Activated CD4-positive, alpha-beta T cell treated with anti-CD3 and anti-CD28 coated beads, Interleukin-2, amount 10 ng/mL, durations not matched to agents 24 days and 14 days (primary cell): ENCODE measurements at regions not wholly inside any gene's neighbourhood (a gene's known extent, or its start where the extent isn't known, plus 50 kb on each side); places are given as distances from the start of the nearest gene placed in this dataset.

Experiments
- DNase-seq: peaks from one replicate; pipeline ENCODE4 v3.0.0; 2022
- H3K27ac Mint-ChIP-seq: one replicate; pipeline ENCODE4 v1.8.0; 2022; ENCODE audit warnings: mild to moderate bottlenecking, mixed read lengths
- H3K27me3 Mint-ChIP-seq: one replicate; pipeline ENCODE4 v1.8.0; 2022; ENCODE audit warnings: mixed read lengths
- H3K36me3 Mint-ChIP-seq: one replicate; pipeline ENCODE4 v1.8.0; 2022; ENCODE audit warnings: low read depth, mild to moderate bottlenecking, mixed read lengths
- H3K4me1 Mint-ChIP-seq: one replicate; pipeline ENCODE4 v1.8.0; 2021; ENCODE audit warnings: mixed read lengths
- H3K4me3 Mint-ChIP-seq: one replicate; pipeline ENCODE4 v1.8.0; 2022; ENCODE audit warnings: mild to moderate bottlenecking, moderate library complexity, mixed read lengths
- H3K9me3 Mint-ChIP-seq: one replicate; pipeline ENCODE4 v1.8.0; 2021; ENCODE audit warnings: mixed read lengths
- intact Hi-C: fragments of 100-400 bp; cut with micrococcal nuclease; formaldehyde crosslinking; loops from one replicate; pipeline ENCODE4 v1.15.1; 2023

DNA sequence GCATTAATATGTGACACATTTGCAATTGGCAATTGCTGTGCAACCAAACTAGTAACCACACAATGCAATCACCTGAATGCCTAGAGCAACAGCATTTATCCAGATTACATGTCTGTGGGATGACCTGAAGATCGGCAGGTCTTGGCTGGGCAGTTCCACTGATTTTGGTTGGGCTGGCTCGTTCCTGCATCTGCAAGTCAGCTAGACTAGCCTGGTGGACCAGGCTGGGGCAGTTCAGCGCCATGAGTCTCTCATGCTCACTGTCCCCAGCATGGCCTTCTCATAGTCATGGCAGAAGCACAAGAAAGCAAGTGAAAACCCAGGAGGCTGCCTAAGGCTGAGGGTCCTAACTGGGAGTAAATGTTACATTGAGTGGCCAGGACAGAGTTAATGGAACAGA, 229.1 kb upstream of the TSHZ3 start:
- H3K27ac Mint-ChIP-seq = no peak overlapping the region
- H3K27me3 Mint-ChIP-seq = no peaks in the 10 kb centered on the region
- no peak for DNase-seq
- H3K36me3 Mint-ChIP-seq = no peaks in the 10 kb centered on the region
- intact Hi-C loops = no loop called here
- H3K4me1 Mint-ChIP-seq = no peaks in the 10 kb centered on the region
- no peak overlapping the region for H3K4me3 Mint-ChIP-seq
- H3K9me3 Mint-ChIP-seq = no peaks in the 10 kb centered on the region

DNA sequence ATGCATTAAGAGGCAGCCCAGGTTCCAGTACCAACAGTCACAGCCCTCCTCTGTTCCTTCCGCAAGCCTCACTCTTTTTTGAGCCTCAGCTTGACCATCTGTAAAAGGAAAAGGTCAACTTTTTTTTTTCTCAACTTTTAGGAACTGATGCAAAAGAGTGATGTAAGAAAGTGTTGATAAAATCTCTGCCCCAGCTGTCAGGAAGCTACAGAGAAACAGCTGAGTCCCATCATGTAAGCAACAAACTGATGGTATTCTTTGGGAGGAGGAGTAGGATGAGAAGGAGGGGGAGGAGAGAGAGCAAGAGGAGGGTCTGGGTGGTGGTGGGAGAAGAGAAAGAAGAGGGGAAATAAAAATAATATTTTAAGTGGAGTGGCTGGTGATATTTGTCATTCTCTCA, 233.9 kb upstream of the TSHZ3 start:
- H3K27ac Mint-ChIP-seq = no peak overlapping the region

DNA sequence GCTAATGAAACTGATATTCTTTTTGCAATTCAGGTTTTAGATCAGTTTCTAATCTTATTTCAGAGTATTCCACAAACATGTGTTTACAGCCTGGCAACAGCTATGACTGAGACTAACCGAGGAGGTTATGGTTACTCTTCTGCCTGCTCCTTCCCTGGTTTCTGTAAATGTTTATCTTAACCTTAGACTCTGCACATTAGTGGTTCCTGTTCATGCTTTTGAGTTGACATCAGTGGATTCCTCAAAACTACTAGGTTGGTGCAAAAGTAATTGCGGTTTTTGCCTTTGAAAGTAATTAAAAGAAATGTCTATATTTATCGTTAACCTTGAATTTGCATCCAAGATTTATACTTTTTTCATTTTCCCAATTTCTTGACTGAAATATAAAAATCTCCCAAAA, 237.0 kb upstream of the TSHZ3 start:
- H3K4me3 Mint-ChIP-seq = no peak overlapping the region
- no peaks in the 10 kb centered on the region for H3K9me3 Mint-ChIP-seq
- intact Hi-C loops = no loop called here
- no peak for DNase-seq
- H3K4me1 Mint-ChIP-seq = no peaks in the 10 kb centered on the region
- no peak overlapping the region for H3K27ac Mint-ChIP-seq
- no peaks in the 10 kb centered on the region for H3K36me3 Mint-ChIP-seq
- no peaks in the 10 kb centered on the region for H3K27me3 Mint-ChIP-seq

More for the DNA sequence above, 233.9 kb upstream of the TSHZ3 start:
- intact Hi-C loops = no loop called here
- Mint-ChIP-seq H3K9me3 (no peaks in the 10 kb centered on the region), H3K4me1 (no peaks in the 10 kb centered on the region), H3K36me3 (no peaks in the 10 kb centered on the region), H3K27me3 (no peaks in the 10 kb centered on the region), H3K4me3 (no peak overlapping the region)
- DNase-seq = no peak

DNA sequence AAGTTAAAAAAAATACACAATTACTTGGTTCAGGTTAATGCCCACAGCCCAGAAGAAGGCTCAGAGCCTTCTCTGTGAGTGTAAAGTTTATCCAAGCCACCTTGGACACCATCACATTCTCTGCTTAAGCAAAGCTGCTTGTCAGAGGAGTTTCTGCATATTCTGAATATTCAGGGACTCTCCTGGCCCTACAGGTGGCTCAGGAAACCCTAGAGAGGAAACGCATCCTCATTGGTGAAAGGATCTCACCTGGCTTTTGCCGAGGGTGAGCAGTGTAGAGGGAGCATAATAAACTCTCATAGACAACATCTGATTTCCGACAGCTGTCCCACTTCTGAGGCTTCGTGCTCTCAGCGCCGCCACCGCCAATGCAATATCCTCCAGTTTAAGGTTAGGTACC, 239.9 kb upstream of the TSHZ3 start:
- Mint-ChIP-seq H3K9me3 (no peaks in the 10 kb centered on the region), H3K36me3 (no peaks in the 10 kb centered on the region), H3K27ac (no peak overlapping the region), H3K4me1 (no peaks in the 10 kb centered on the region), H3K27me3 (no peaks in the 10 kb centered on the region), H3K4me3 (no peak overlapping the region)
- intact Hi-C loops = no loop called here
- DNase-seq = no peak

DNA sequence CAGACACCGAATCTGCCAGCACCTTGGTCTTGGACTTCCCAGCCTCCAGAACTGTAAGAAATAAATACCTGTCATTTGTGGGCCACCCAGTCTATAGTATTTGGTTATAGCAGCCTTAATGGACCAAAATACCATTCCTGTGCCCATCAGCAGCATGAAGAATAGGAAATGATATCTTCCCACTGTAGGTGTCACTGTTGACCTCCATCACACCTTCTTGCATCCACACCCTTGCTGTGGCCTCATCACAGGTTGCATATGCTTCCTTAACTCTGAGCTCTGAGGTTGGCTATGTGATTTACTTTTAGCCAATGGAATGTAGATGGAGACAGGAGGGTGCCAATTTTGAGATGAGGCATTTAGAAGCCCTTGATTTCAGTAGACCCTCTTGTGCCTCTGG, 242.0 kb upstream of the TSHZ3 start:
- Mint-ChIP-seq H3K27me3 (no peaks in the 10 kb centered on the region), H3K4me3 (no peak overlapping the region), H3K4me1 (no peaks in the 10 kb centered on the region), H3K27ac (no peak overlapping the region), H3K9me3 (no peaks in the 10 kb centered on the region), H3K36me3 (no peaks in the 10 kb centered on the region)
- DNase-seq = no peak
- intact Hi-C loops = no loop called here

DNA sequence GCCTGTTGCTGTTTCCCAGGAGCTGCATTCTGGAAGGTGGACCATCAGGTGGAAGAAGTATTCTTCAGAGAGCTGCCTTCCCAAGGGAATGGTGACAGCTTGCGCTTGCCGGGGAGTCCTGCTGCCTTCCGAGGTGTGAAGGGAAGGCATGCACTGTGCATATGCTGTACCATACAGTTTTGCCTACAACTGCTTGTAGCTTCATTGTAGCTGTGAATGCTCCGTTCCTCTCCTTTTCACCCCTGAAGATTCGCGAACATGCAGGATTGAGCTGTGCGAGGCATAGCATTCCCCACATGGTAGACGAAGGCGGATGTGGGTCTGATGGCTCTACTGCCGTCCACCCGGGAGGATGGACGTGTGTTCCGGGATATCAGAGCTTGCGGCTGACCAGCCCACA, 243.2 kb upstream of the TSHZ3 start:
- Mint-ChIP-seq H3K4me3 (no peak overlapping the region), H3K27ac (no peak overlapping the region), H3K27me3 (no peaks in the 10 kb centered on the region), H3K9me3 (no peaks in the 10 kb centered on the region), H3K4me1 (no peaks in the 10 kb centered on the region), H3K36me3 (no peaks in the 10 kb centered on the region)
- DNase-seq = no peak
- intact Hi-C loops = no loop called here

DNA sequence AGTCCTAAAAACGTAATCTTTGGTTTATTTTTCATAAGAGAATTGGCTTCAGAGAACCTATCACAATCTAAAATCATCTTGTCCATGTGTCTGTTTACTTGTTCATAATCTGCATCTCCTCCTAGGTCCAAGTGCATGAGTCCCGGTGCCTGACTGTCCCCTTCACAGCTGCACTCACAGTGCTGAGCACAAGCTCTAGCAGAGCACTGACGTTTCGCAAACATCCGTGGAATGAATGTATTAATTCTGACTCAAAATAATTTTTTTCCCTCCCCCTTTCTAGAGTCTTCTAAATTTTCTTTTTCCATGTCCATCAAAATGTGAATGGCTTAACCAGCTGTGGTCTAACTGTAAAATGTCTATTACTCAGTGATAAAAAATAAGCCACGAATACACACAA, 245.5 kb upstream of the TSHZ3 start:
- no peak overlapping the region for H3K27ac Mint-ChIP-seq
- no peaks in the 10 kb centered on the region for H3K36me3 Mint-ChIP-seq
- intact Hi-C loops = no loop called here
- no peaks in the 10 kb centered on the region for H3K4me1 Mint-ChIP-seq
- no peak for DNase-seq
- H3K27me3 Mint-ChIP-seq = no peaks in the 10 kb centered on the region
- no peaks in the 10 kb centered on the region for H3K9me3 Mint-ChIP-seq
- H3K4me3 Mint-ChIP-seq = no peak overlapping the region

DNA sequence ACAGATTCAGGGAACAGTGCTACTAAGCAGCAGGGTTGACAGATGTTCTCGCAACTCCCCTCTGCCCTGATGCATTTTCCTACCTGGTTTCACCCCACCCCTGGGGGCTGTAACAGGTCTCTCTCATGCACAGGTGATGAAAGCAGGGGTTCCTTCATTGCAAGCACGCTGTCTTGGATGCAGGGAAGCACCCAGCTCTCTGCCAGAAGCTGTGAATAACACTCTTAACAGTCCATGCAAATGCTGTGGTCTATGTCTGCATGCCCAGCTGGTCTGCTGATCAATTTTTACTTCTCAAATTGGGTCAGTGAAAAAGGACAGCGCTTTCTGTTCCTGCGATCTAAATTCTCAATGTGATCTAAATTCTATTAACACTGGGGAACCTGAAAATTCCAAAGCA, 246.3 kb upstream of the TSHZ3 start:
- H3K4me3 Mint-ChIP-seq = no peak overlapping the region
- no peak for DNase-seq
- H3K4me1 Mint-ChIP-seq = no peaks in the 10 kb centered on the region
- no peaks in the 10 kb centered on the region for H3K36me3 Mint-ChIP-seq
- H3K9me3 Mint-ChIP-seq = no peaks in the 10 kb centered on the region
- no peaks in the 10 kb centered on the region for H3K27me3 Mint-ChIP-seq
- H3K27ac Mint-ChIP-seq = no peak overlapping the region
- intact Hi-C loops = no loop called here

DNA sequence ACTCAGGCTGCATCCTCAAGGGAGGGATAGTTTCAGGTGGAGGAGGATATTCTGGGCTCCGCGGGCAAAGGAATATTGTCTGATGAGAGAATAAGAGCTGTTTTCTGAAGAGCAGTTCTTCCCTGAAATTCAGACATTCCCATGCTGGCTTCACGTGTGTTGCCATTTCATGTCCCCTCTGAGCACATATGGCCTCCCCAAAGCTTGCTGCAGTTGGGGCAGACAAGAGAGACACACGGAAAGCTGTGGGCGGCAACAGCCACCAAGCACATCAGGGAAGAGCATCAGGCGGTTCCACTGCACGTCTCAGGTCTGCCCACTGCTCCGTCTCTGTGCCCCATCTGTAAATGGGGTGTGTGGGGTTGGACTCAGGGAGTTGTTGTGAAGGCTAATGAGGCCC, 247.5 kb upstream of the TSHZ3 start:
- intact Hi-C loops = no loop called here
- H3K4me3 Mint-ChIP-seq = no peak overlapping the region
- DNase-seq = no peak
- no peaks in the 10 kb centered on the region for H3K4me1 Mint-ChIP-seq
- no peaks in the 10 kb centered on the region for H3K27me3 Mint-ChIP-seq
- no peaks in the 10 kb centered on the region for H3K9me3 Mint-ChIP-seq
- no peaks in the 10 kb centered on the region for H3K36me3 Mint-ChIP-seq
- H3K27ac Mint-ChIP-seq = no peak overlapping the region

DNA sequence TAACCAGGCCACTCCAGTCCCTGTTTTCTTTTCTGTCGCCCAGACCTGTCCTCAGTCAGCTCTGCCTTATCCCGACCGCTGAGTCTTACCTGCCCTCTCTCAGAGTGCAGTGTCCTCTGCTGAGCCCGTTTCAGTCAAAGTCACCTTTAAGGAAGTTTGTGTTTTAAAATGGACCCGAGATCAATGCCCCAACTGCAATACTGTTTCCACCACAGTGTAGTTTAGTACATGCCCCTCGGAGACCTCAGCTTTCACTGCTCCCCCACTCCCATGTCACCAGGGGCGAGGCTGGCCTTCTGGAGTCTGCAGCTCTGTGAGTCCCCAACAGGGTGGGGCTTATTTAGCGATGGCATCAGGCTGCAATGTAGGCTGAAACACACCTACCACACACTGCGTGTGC, 248.4 kb upstream of the TSHZ3 start:
- intact Hi-C loops = no loop called here
- Mint-ChIP-seq H3K36me3 (no peaks in the 10 kb centered on the region), H3K4me1 (no peaks in the 10 kb centered on the region), H3K9me3 (no peaks in the 10 kb centered on the region), H3K27me3 (no peaks in the 10 kb centered on the region), H3K4me3 (no peak overlapping the region), H3K27ac (no peak overlapping the region)
- no peak for DNase-seq

DNA sequence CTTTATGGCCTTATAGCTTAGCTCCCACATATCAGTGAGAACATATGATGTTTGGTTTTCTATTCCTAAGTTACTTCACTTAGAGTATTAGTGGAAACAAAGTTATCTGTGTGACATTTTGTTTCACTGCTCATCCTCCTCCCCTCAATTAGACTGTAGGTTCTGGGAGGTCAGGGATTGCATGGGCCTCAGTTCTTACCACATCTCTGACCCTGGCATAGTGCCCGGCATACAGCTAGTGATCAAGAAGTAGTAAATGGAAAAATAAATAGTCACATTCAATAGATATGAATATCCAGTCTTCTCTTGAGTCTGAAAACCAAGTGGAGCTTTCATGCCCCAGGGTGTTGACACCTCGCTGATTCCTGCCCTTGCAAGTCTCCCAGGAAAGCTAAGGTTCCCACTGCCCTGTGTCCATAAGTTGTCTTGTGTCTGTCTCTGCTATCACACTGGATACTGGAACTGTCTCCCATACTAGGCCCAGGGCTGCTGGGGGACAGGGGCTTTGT, 249.5 kb upstream of the TSHZ3 start:
- Mint-ChIP-seq H3K4me3 (no peak overlapping the region), H3K4me1 (no peaks in the 10 kb centered on the region), H3K27me3 (no peaks in the 10 kb centered on the region), H3K36me3 (no peaks in the 10 kb centered on the region), H3K9me3 (no peaks in the 10 kb centered on the region), H3K27ac (no peak overlapping the region)
- no peak for DNase-seq
- intact Hi-C loops = no loop called here

DNA sequence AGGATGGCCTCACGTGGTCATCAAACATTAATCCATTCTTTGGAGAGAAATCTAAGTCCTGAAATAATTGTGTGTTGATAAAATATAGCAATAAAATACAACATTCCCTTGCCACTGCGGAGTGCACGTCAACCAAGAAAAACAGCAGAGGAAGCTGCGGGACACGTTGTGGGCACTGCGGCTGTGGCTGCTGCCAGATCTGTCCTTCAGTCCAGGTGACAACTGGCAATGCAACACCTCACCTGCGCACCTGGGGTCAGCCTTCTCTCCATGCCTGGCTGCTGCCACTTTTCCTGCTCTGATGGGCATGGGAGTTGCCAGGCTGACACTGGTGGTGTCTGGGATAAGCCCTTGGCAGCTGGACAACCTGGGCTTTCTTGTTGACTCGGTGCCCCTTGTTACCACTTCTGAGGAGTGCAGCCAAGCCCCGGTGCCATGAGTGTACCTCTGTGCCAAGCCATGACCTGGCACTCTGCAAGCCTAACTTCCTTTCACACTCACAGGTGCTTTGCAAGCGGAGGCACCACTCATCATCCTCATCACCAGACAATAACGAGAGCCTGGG, 251.6 kb upstream of the TSHZ3 start:
- no peaks in the 10 kb centered on the region for H3K36me3 Mint-ChIP-seq
- H3K4me1 Mint-ChIP-seq = no peaks in the 10 kb centered on the region
- intact Hi-C loops = no loop called here
- no peaks in the 10 kb centered on the region for H3K9me3 Mint-ChIP-seq
- H3K4me3 Mint-ChIP-seq = no peak overlapping the region
- no peaks in the 10 kb centered on the region for H3K27me3 Mint-ChIP-seq
- DNase-seq = no peak
- no peak overlapping the region for H3K27ac Mint-ChIP-seq

DNA sequence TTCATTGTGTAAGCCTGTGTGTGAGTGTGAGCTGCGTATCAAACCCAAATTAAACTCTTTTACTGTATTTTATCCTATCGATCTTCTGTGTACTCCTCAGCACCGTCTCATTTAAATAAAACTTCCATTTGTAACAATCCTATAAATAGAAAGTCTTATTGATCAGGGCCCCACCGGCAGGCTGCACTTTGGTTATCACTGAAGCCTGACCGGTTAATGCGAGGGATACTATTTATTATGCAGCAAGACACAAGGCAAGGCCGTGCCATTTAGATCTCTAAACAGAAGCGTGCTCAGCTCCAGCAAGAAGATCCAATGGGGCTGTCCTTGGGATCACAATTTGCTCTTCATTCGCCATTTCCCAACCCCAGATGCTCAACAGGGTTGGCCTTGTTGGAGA, 252.6 kb upstream of the TSHZ3 start:
- H3K9me3 Mint-ChIP-seq = no peaks in the 10 kb centered on the region
- no peak for DNase-seq
- no peaks in the 10 kb centered on the region for H3K27me3 Mint-ChIP-seq
- no peak overlapping the region for H3K27ac Mint-ChIP-seq
- no peaks in the 10 kb centered on the region for H3K4me1 Mint-ChIP-seq
- H3K4me3 Mint-ChIP-seq = no peak overlapping the region
- intact Hi-C loops = no loop called here
- no peaks in the 10 kb centered on the region for H3K36me3 Mint-ChIP-seq

DNA sequence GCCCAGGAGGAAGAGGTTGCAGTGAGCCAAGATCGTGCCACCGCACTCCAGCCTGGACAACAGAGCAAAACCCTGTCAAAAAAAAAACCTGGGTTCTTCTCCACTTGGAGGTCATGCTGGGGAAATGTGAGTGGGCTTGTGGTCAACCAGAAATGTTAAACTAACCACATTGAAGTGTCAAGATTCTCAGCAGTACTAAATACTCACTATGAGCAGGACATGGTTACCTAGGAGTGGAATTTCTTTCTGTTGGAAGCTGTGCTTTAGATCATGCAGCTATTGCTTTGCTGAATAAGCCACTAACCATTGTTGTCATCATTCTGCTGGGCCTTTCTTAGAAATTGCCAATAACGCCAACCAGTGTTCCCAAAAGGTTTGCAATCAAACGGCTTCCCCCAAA, 253.3 kb upstream of the TSHZ3 start:
- no peaks in the 10 kb centered on the region for H3K4me1 Mint-ChIP-seq
- H3K27ac Mint-ChIP-seq = no peak overlapping the region
- H3K4me3 Mint-ChIP-seq = no peak overlapping the region
- no peaks in the 10 kb centered on the region for H3K9me3 Mint-ChIP-seq
- no peak for DNase-seq
- no peaks in the 10 kb centered on the region for H3K27me3 Mint-ChIP-seq
- no peaks in the 10 kb centered on the region for H3K36me3 Mint-ChIP-seq
- intact Hi-C loops = no loop called here

DNA sequence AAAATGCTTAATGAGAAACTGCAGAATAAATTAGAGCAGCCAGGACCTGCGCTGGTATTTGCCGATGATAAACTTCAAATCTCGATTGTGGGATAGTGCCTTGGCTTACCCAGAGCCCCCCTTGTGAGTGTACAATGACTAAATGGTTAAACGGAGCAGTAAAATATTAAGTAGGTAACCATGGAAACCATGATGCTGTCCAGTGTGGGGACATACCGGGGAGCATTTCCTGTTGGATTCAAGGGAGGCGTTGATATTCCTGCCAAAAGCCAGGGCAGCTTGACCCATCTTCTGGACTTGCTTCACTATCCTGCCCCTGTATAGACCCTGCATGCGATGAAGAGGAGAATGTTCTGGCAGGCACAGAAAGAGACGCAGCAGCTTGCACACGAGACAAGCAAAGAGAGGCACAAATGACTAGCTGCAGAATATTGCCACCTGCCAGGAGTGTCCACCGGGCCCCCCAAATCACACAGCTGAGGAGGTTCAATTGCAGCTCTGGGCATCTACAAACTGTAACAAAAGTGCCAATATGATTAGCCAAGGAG, 255.3 kb upstream of the TSHZ3 start:
- no peaks in the 10 kb centered on the region for H3K9me3 Mint-ChIP-seq
- intact Hi-C loops = no loop called here
- no peaks in the 10 kb centered on the region for H3K36me3 Mint-ChIP-seq
- no peak overlapping the region for H3K27ac Mint-ChIP-seq
- H3K4me1 Mint-ChIP-seq = no peaks in the 10 kb centered on the region
- H3K27me3 Mint-ChIP-seq = no peaks in the 10 kb centered on the region
- no peak overlapping the region for H3K4me3 Mint-ChIP-seq
- no peak for DNase-seq
